K562 (cell line): ENCODE measurements at regions not wholly inside any gene's neighbourhood (a gene's known extent, or its start where the extent isn't known, plus 50 kb on each side); places are given as distances from the start of the nearest gene placed in this dataset.

Experiments used
- ATAC-seq: fragments of 200-7000 bp; cut with Tn5 transposase; 3 replicates; pipeline ENCODE4 v1.9.1; 2020; ENCODE audit warnings: moderate library complexity
- BruUV-seq: library from RNA; stranded (reverse); fragments of 400-500 nt; replicated peaks from 2 replicates; lab custom pipeline; 2021; lab: Mats Ljungman, UMichigan
- CTCF ChIA-PET: fragments of 300-600 bp; formaldehyde crosslinking; extraction: SDS; loops from one replicate; lab custom pipeline; 2021; ENCODE audit warnings: low intra/inter-chr PET ratio; lab: Yijun Ruan, JAX
- POLR2A ChIA-PET: fragments of 300-600, 350-650 bp; sonication (Branson Sonifier 250); formaldehyde crosslinking; extraction: SDS; loops from one replicate; lab custom pipeline; 2021; ENCODE audit warnings: antibody characterized with exemption, inconsistent platforms; lab: Yijun Ruan, JAX
- DNase-seq, 4 experiments: peaks; one replicate each; pipeline versions ENCODE4 v3.0.0 to v3.0.0-alpha.2; 2011 to 2018; ENCODE audit warnings: low spot score in 3 of 4, mixed read lengths in 3 of 4; ENCODE audit errors: extremely low read depth in 1 of 4
- FAIRE-seq: peaks from 2 replicates; lab custom pipeline; 2011; peaks lifted over from hg19 to GRCh38; lab: Jason Lieb, UNC
- H2AFZ ChIP-seq: 2 replicates; pipeline ENCODE4 v1.6.0; 2011; ENCODE audit warnings: low read depth, low read length, control low read depth, inconsistent platforms
- H3K27ac ChIP-seq: fragments of 200-600 bp; 3 replicates; pipeline ENCODE4 v1.8.0; 2011; ENCODE audit warnings: low read depth, mild to moderate bottlenecking, control low read depth, inconsistent platforms, low read length, moderate library complexity, mixed read lengths; ENCODE audit errors: extremely low read depth
- H3K27me3 ChIP-seq, 2 experiments: fragments of 300-600 bp in 1 of 2; 2 replicates in 1 of 2; 3 replicates in 1 of 2; pipeline versions ENCODE4 v1.6.0 to v1.8.0; 2011; ENCODE audit warnings: inconsistent platforms in 2 of 2, low read length in 2 of 2, mild to moderate bottlenecking in 1 of 2, mixed read lengths in 1 of 2, moderate library complexity in 1 of 2; ENCODE audit not compliant: control insufficient read depth in 2 of 2, insufficient read depth in 2 of 2
- H3K36me3 ChIP-seq: fragments of 300-600 bp; 3 replicates; pipeline ENCODE4 v1.8.0; 2011; ENCODE audit warnings: mild to moderate bottlenecking, low read length, inconsistent platforms; ENCODE audit not compliant: control insufficient read depth, insufficient read depth
- H3K4me1 ChIP-seq, 2 experiments: fragments of 200-600 bp in 1 of 2; replicated peaks in 1 of 2; 2 replicates in 1 of 2; 3 replicates in 1 of 2; pipeline versions ENCODE4 v1.5.1 to v1.8.0; 2011; ENCODE audit warnings: inconsistent platforms in 2 of 2, low read length in 2 of 2, mild to moderate bottlenecking in 1 of 2, mixed read lengths in 1 of 2, moderate library complexity in 1 of 2; ENCODE audit not compliant: control insufficient read depth in 2 of 2, insufficient read depth in 2 of 2
- H3K4me2 ChIP-seq: 2 replicates; pipeline ENCODE4 v1.6.1; 2011; ENCODE audit warnings: low read length, control low read depth, inconsistent platforms, mixed read lengths; ENCODE audit not compliant: insufficient read depth
- H3K4me3 ChIP-seq: fragments of 200-600 bp; sonication (generic), shearing (Covaris generic); 2 replicates; pipeline ENCODE4 v1.5.1; 2016; ENCODE audit warnings: control low read depth, inconsistent platforms
- H3K79me2 ChIP-seq: fragments of 200-600 bp; 3 replicates; pipeline ENCODE4 v1.8.0; 2011; ENCODE audit warnings: low read length, inconsistent platforms; ENCODE audit not compliant: control insufficient read depth, insufficient read depth
- H3K9ac ChIP-seq, 2 experiments: 2 replicates each; pipeline versions ENCODE4 v1.6.0 to v1.6.1; 2011; ENCODE audit warnings: low read depth in 2 of 2, low read length in 2 of 2, control low read depth in 1 of 2, inconsistent platforms in 1 of 2, mild to moderate bottlenecking in 1 of 2, mixed read lengths in 1 of 2; ENCODE audit not compliant: insufficient read depth in 1 of 2
- H3K9me1 ChIP-seq: one replicate; pipeline ENCODE4 v1.6.0; 2011; ENCODE audit warnings: inconsistent platforms, mild to moderate bottlenecking, low read length, moderate library complexity; ENCODE audit not compliant: control insufficient read depth, insufficient read depth
- H3K9me3 ChIP-seq: replicated peaks from 2 replicates; pipeline ENCODE4 v1.5.1; 2011; ENCODE audit warnings: low read depth, low read length, inconsistent platforms; ENCODE audit not compliant: control insufficient read depth, insufficient read depth
- H4K20me1 ChIP-seq: replicated peaks from 2 replicates; pipeline ENCODE4 v1.6.1; 2011; ENCODE audit warnings: low read length, inconsistent platforms, mixed read lengths; ENCODE audit not compliant: control insufficient read depth, insufficient read depth
- CREB1 ChIP-seq, 2 experiments: sonication (generic) in 1 of 2; formaldehyde crosslinking in 1 of 2; IDR thresholded peaks; 2 replicates each; pipeline versions ENCODE4 v1.6.1 to v1.8.0; 2012 to 2022; ENCODE audit warnings: inconsistent platforms in 1 of 2, mild to moderate bottlenecking in 1 of 2, missing genetic modification reagents in 1 of 2, moderate library complexity in 1 of 2
- IFI16 ChIP-seq: fragments of 250-450 bp; sonication (Bioruptor Pico); IDR thresholded peaks from 2 replicates; pipeline ENCODE4 v2.1.2; 2022; ENCODE audit warnings: mild to moderate bottlenecking, inconsistent platforms
- KLF16 ChIP-seq: IDR thresholded peaks from 2 replicates; pipeline ENCODE4 v1.6.1; 2016; ENCODE audit warnings: antibody characterized with exemption
- PHB2 ChIP-seq: fragments of 450-650 bp; IDR thresholded peaks from 2 replicates; pipeline ENCODE4 v1.6.1; 2017; ENCODE audit warnings: low read depth
- RFX7 ChIP-seq: fragments of 250-450 bp; sonication (Bioruptor Pico); IDR thresholded peaks from 2 replicates; pipeline ENCODE4 v1.5.1; 2021; ENCODE audit warnings: mild to moderate bottlenecking
- SRF ChIP-seq, 2 experiments: fragments of 250-450, 450-650 bp in 1 of 2; sonication (Bioruptor Pico) in 1 of 2; sonication (generic) in 1 of 2; formaldehyde crosslinking; IDR thresholded peaks; 2 replicates each; pipeline versions ENCODE4 v1.5.0 to v1.5.1; 2020 to 2022; ENCODE audit warnings: mild to moderate bottlenecking in 1 of 2, missing genetic modification reagents in 1 of 2
- TAF9B ChIP-seq: fragments of 450-650 bp; IDR thresholded peaks from 2 replicates; pipeline ENCODE4 v1.6.1; 2018; ENCODE audit warnings: mild to moderate bottlenecking; ENCODE audit not compliant: partially characterized antibody
- ZBTB1 ChIP-seq: sonication (generic); formaldehyde crosslinking; IDR thresholded peaks from 2 replicates; pipeline ENCODE4 v1.8.1; 2023; ENCODE audit warnings: missing genetic modification reagents, low read depth, mild to moderate bottlenecking, borderline replicate concordance
- ZNF263 ChIP-seq: sonication (generic); formaldehyde crosslinking; IDR thresholded peaks from 2 replicates; pipeline ENCODE4 v1.8.0; 2022; ENCODE audit warnings: mild to moderate bottlenecking, missing genetic modification reagents, borderline replicate concordance
- ZNF282 ChIP-seq: sonication (generic); formaldehyde crosslinking; IDR thresholded peaks from 2 replicates; pipeline ENCODE4 v1.8.1; 2023; ENCODE audit warnings: missing genetic modification reagents
- WGBS: fragments of 100-300 bp; shearing (Covaris generic); methylation state at CpG from one replicate; pipeline ENCODE4 v1.1.6; 2016; ENCODE audit warnings: low coverage, mixed read lengths; ENCODE audit not compliant: insufficient coverage; ENCODE audit errors: missing lambda C conversion rate; 5-methylcytosine and 5-hydroxymethylcytosine counted together
- in situ Hi-C: fragments of 300-500 bp; cut with MboI; formaldehyde crosslinking; loops from 4 replicates; pipeline ENCODE4 v1.15.0; 2018; ENCODE audit warnings: inconsistent platforms, mixed read lengths
- intact Hi-C: fragments of 100-400 bp; cut with micrococcal nuclease; formaldehyde crosslinking; loops from 2 replicates; pipeline ENCODE4 v1.14.2; 2022
- TF ChIP-seq, protein P1 (sequence below): fragments of 250-450 bp; sonication (Bioruptor Pico); IDR thresholded peaks from 2 replicates; pipeline ENCODE4 v1.4.0; 2020; ENCODE audit warnings: mild to moderate bottlenecking, moderate library complexity, borderline replicate concordance
- TF ChIP-seq, protein P2 (sequence below): sonication (generic); IDR thresholded peaks from 2 replicates; pipeline ENCODE4 v1.6.1; 2016
- TF ChIP-seq, protein P3 (sequence below): fragments of 200-800 bp; sonication (Bioruptor generic); IDR thresholded peaks from 2 replicates; pipeline ENCODE4 v1.6.1; 2017; ENCODE audit warnings: missing genetic modification characterization, missing compliant biosample characterization
- TF ChIP-seq, protein P4 (sequence below), 3 experiments: IDR thresholded peaks in 2 of 3; conservative IDR thresholded peaks in 1 of 3; 2 replicates each; pipeline ENCODE4 v1.5.1; 2011 to 2012; ENCODE audit warnings: low read length in 3 of 3, mild to moderate bottlenecking in 3 of 3, control low read depth in 2 of 3, improper control_type of control experiment in 1 of 3, inconsistent platforms in 1 of 3, low read depth in 1 of 3, mixed read lengths in 1 of 3, moderate library complexity in 1 of 3; ENCODE audit not compliant: insufficient read depth in 2 of 3
- TF ChIP-seq, protein P5 (sequence below), 2 experiments: fragments of 450-650 bp; IDR thresholded peaks; 2 replicates each; pipeline ENCODE4 v1.6.1; 2016

DNA sequence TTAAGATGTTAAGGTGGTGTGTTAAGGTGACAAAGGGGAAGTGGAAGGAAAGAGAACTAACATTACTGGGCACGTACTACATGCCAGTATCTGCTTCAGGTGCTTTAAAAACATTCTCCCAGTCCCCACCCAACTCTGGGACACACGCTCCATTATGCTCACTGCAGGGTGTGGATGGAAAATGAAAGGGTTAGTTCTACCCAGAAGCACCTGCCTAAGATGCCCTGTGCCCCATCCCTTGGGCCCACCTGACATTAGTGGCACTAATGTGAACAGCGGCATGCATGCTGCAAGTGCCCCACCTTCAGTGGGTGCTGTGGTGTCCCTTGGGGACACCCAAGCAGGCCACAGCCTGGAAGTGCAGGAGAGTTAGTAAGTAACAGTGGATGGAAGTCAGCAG lies 82.9 kb upstream of the CXADR start:
- no peaks in the 10 kb centered on the region for H3K36me3 ChIP-seq
- intact Hi-C loops: no loop called here
- no TSS peak for BruUV-seq
- H3K9me3 ChIP-seq: no peaks in the 10 kb centered on the region
- H2AFZ ChIP-seq: no peak overlapping the region
- no peak overlapping the region for H3K27ac ChIP-seq
- no peaks in the 10 kb centered on the region for H3K27me3 ChIP-seq
- ATAC-seq (no peak), FAIRE-seq (no peak), DNase-seq (no peak)
- no peaks in the 10 kb centered on the region for H3K4me1 ChIP-seq
- H3K9me1 ChIP-seq: no peaks in the 10 kb centered on the region
- H3K9ac ChIP-seq: no peak overlapping the region
- H4K20me1 ChIP-seq: no peaks in the 10 kb centered on the region; the same call in 1 of the 2 replicates
- 3% methylated on average over 3 of the region's 3 CpGs for whole genome bisulfite sequencing
- H3K79me2 ChIP-seq: no peaks in the 10 kb centered on the region
- CTCF ChIA-PET: no interaction called here
- in situ Hi-C loops: no loop called here
- POLR2A ChIA-PET: no interaction called here
- no peak overlapping the region for H3K4me2 ChIP-seq
- H3K4me3 ChIP-seq: no peak overlapping the region
- TF ChIP-seq CREB1 (IDR thresholded peaks at IDR 0.05) (no peak), CREB1 (CRISPR knock-in tag; IDR thresholded peaks at IDR 0.05) (no peak), ZNF282 (CRISPR knock-in tag) (no peak), ZBTB1 (CRISPR knock-in tag) (no peak), SRF (CRISPR knock-in tag; IDR thresholded peaks at IDR 0.05) (no peak), TAF9B (no peak), KLF16 (no peak), ZNF263 (CRISPR knock-in tag) (no peak), RFX7 (CRISPR knock-in tag) (no peak), PHB2 (no peak), IFI16 (CRISPR knock-in tag) (no peak)
- TF ChIP-seq, protein P1, sequence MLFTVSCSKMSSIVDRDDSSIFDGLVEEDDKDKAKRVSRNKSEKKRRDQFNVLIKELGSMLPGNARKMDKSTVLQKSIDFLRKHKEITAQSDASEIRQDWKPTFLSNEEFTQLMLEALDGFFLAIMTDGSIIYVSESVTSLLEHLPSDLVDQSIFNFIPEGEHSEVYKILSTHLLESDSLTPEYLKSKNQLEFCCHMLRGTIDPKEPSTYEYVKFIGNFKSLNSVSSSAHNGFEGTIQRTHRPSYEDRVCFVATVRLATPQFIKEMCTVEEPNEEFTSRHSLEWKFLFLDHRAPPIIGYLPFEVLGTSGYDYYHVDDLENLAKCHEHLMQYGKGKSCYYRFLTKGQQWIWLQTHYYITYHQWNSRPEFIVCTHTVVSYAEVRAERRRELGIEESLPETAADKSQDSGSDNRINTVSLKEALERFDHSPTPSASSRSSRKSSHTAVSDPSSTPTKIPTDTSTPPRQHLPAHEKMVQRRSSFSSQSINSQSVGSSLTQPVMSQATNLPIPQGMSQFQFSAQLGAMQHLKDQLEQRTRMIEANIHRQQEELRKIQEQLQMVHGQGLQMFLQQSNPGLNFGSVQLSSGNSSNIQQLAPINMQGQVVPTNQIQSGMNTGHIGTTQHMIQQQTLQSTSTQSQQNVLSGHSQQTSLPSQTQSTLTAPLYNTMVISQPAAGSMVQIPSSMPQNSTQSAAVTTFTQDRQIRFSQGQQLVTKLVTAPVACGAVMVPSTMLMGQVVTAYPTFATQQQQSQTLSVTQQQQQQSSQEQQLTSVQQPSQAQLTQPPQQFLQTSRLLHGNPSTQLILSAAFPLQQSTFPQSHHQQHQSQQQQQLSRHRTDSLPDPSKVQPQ (CRISPR knock-in tag): no peak
- TF ChIP-seq, protein P2, sequence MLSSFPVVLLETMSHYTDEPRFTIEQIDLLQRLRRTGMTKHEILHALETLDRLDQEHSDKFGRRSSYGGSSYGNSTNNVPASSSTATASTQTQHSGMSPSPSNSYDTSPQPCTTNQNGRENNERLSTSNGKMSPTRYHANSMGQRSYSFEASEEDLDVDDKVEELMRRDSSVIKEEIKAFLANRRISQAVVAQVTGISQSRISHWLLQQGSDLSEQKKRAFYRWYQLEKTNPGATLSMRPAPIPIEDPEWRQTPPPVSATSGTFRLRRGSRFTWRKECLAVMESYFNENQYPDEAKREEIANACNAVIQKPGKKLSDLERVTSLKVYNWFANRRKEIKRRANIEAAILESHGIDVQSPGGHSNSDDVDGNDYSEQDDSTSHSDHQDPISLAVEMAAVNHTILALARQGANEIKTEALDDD: no peak
- TF ChIP-seq, protein P3, sequence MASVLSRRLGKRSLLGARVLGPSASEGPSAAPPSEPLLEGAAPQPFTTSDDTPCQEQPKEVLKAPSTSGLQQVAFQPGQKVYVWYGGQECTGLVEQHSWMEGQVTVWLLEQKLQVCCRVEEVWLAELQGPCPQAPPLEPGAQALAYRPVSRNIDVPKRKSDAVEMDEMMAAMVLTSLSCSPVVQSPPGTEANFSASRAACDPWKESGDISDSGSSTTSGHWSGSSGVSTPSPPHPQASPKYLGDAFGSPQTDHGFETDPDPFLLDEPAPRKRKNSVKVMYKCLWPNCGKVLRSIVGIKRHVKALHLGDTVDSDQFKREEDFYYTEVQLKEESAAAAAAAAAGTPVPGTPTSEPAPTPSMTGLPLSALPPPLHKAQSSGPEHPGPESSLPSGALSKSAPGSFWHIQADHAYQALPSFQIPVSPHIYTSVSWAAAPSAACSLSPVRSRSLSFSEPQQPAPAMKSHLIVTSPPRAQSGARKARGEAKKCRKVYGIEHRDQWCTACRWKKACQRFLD (CRISPR knock-in tag): no peak
- TF ChIP-seq, protein P4, sequence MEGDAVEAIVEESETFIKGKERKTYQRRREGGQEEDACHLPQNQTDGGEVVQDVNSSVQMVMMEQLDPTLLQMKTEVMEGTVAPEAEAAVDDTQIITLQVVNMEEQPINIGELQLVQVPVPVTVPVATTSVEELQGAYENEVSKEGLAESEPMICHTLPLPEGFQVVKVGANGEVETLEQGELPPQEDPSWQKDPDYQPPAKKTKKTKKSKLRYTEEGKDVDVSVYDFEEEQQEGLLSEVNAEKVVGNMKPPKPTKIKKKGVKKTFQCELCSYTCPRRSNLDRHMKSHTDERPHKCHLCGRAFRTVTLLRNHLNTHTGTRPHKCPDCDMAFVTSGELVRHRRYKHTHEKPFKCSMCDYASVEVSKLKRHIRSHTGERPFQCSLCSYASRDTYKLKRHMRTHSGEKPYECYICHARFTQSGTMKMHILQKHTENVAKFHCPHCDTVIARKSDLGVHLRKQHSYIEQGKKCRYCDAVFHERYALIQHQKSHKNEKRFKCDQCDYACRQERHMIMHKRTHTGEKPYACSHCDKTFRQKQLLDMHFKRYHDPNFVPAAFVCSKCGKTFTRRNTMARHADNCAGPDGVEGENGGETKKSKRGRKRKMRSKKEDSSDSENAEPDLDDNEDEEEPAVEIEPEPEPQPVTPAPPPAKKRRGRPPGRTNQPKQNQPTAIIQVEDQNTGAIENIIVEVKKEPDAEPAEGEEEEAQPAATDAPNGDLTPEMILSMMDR (IDR thresholded peaks at IDR 0.05 in 2 of 3, conservative IDR thresholded peaks at IDR 0.05 in 1 of 3; ENCODE audit: insufficient read depth in 2 of 3, low read depth in 1 of 3, low read length in 3 of 3): no peak
- TF ChIP-seq, protein P5, sequence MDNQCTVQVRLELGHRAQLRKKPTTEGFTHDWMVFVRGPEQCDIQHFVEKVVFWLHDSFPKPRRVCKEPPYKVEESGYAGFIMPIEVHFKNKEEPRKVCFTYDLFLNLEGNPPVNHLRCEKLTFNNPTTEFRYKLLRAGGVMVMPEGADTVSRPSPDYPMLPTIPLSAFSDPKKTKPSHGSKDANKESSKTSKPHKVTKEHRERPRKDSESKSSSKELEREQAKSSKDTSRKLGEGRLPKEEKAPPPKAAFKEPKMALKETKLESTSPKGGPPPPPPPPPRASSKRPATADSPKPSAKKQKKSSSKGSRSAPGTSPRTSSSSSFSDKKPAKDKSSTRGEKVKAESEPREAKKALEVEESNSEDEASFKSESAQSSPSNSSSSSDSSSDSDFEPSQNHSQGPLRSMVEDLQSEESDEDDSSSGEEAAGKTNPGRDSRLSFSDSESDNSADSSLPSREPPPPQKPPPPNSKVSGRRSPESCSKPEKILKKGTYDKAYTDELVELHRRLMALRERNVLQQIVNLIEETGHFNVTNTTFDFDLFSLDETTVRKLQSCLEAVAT (IDR thresholded peaks at IDR 0.05): no peak
